ENCODE measurements at regions not wholly inside any gene's neighbourhood (a gene's known extent, or its start where the extent isn't known, plus 50 kb on each side); places are given as distances from the start of the nearest gene placed in this dataset.

GRCh38 chr5:3175416-3175815 lies 420.2 kb upstream of the IRX1 start:
- intact Hi-C loops (cut with DNase I) = no loop called here
- FAIRE-seq = no peak
- no peak for ATAC-seq
- no peak for DNase-seq
- Histone ChIP-seq H3K36me3 (no peaks in the 10 kb centered on the region), H3K4me3 (no peak overlapping the region), H3K9me3 (peaks cover 0 to 2% (median 0%) of the 10 kb centered on the region in 4 donors), H3K27me3 (peaks cover 0 to 11% (median 0%) of the 10 kb centered on the region in 4 donors), H3K27ac (no peak overlapping the region), H3K4me1 (no peaks in the 10 kb centered on the region)
- 31 to 50% methylated on average over 7 of the region's 7 CpGs for WGBS, 2 donors
- no peak for TF ChIP-seq CTCF (IDR thresholded peaks at IDR 0.05)

GRCh38 chr5:3167473-3167872 lies 416.0 kb upstream of the IRX2 start:
- ATAC-seq = no peak
- Histone ChIP-seq H3K4me1 (no peaks in the 10 kb centered on the region), H3K4me3 (no peak overlapping the region), H3K9me3 (peaks cover 0 to 2% (median 0%) of the 10 kb centered on the region in 4 donors), H3K36me3 (no peaks in the 10 kb centered on the region), H3K27ac (no peak overlapping the region), H3K27me3 (no peaks in the 10 kb centered on the region)
- no peak for FAIRE-seq
- no peak for DNase-seq
- no peak for TF ChIP-seq CTCF (IDR thresholded peaks at IDR 0.05)
- intact Hi-C loops (cut with DNase I) = no loop called here

GRCh38 chr5:3163626-3164025 lies 412.1 kb upstream of the IRX2 start:
- no peak overlapping the region for H3K27ac ChIP-seq
- H3K27me3 ChIP-seq = no peaks in the 10 kb centered on the region
- DNase-seq (no peak), FAIRE-seq (no peak), ATAC-seq (no peak)
- H3K4me1 ChIP-seq = no peaks in the 10 kb centered on the region
- WGBS, 2 donors = 45 to 69% methylated on average over 6 of the region's 6 CpGs
- intact Hi-C loops (cut with DNase I) = no loop called here
- no peaks in the 10 kb centered on the region for H3K9me3 ChIP-seq
- no peak overlapping the region for H3K4me3 ChIP-seq
- no peaks in the 10 kb centered on the region for H3K36me3 ChIP-seq
- TF ChIP-seq CTCF (IDR thresholded peaks at IDR 0.05) = no peak

- Histone ChIP-seq H3K27me3 (no peaks in the 10 kb centered on the region), H3K4me3 (no peak overlapping the region), H3K4me1 (no peaks in the 10 kb centered on the region), H3K9me3 (no peaks in the 10 kb centered on the region), H3K36me3 (no peaks in the 10 kb centered on the region), H3K27ac (no peak overlapping the region)
- intact Hi-C loops (cut with DNase I) = no loop called here
- DNase-seq = no peak
- FAIRE-seq = no peak
- TF ChIP-seq CTCF (IDR thresholded peaks at IDR 0.05) = no peak
- WGBS, 2 donors = 42 to 64% methylated on average over 8 of the region's 8 CpGs
- no peak for ATAC-seq
Measured at GRCh38 chr5:3161672-3162071, 410.2 kb upstream of the IRX2 start.

GRCh38 chr5:3157214-3157613 lies 405.7 kb upstream of the IRX2 start:
- Histone ChIP-seq H3K27me3 (peaks cover 0 to 3% (median 0%) of the 10 kb centered on the region in 4 donors), H3K4me1 (no peaks in the 10 kb centered on the region), H3K9me3 (no peaks in the 10 kb centered on the region), H3K36me3 (no peaks in the 10 kb centered on the region), H3K27ac (no peak overlapping the region), H3K4me3 (no peak overlapping the region)
- TF ChIP-seq CTCF (IDR thresholded peaks at IDR 0.05) = no peak
- ATAC-seq (no peak), FAIRE-seq (no peak), DNase-seq (no peak)
- WGBS, 2 donors = 37 to 57% methylated on average over 4 of the region's 4 CpGs
- intact Hi-C loops (cut with DNase I) = no loop called here

Data from pancreas (tissue), 10 donors.